CD4-positive, alpha-beta T cell treated with Interleukin-15 for 4 hours (primary cell): ENCODE measurements at regions not wholly inside any gene's neighbourhood (a gene's known extent, or its start where the extent isn't known, plus 50 kb on each side); places are given as distances from the start of the nearest gene placed in this dataset.

Source experiments
- DNase-seq: peaks from one replicate; pipeline ENCODE4 v3.0.0-alpha.2; 2020; ENCODE audit warnings: low spot score

GRCh38 chr5:103346162-103346748 lies 87.7 kb downstream of the MACIR start:
- no peak for DNase-seq

GRCh38 chr5:103345461-103345860 lies 86.9 kb downstream of the MACIR start:
- no peak for DNase-seq

GRCh38 chr5:103340717-103341388 lies 82.3 kb downstream of the MACIR start:
- no peak for DNase-seq

- no peak for DNase-seq
Observed at GRCh38 chr5:103340132-103340531, 81.6 kb downstream of the MACIR start.

GRCh38 chr5:103336941-103337340 lies 78.4 kb downstream of the MACIR start:
- no peak for DNase-seq

GRCh38 chr5:103333376-103333775 lies 74.8 kb downstream of the MACIR start:
- DNase-seq = no peak

- no peak for DNase-seq
Observed at GRCh38 chr5:103330875-103331274, 72.3 kb downstream of the MACIR start.
